GM18519 (cell line): ENCODE measurements at regions not wholly inside any gene's neighbourhood (a gene's known extent, or its start where the extent isn't known, plus 50 kb on each side); places are given as distances from the start of the nearest gene placed in this dataset.
"Not testable (repeated sequence)": the region's sequence is repeated elsewhere in the genome, so short reads cannot be mapped to it uniquely, and the experiment has no call there.

Experiments used
- ATAC-seq: cut with Tn5 transposase; IDR thresholded peaks from one replicate; pipeline ENCODE4 v1.9.1; 2021; ENCODE audit warnings: mild to moderate bottlenecking, moderate library complexity; ENCODE audit not compliant: unreplicated experiment, low FRiP score

- no peak for ATAC-seq
Measured at GRCh38 chr5:39941416-39941815, 516.6 kb upstream of the DAB2 start.

GRCh38 chr5:39934830-39935229 lies 510.1 kb upstream of the DAB2 start:
- no peak for ATAC-seq

- ATAC-seq = no peak
Measured at GRCh38 chr5:39933061-39933460, 508.3 kb upstream of the DAB2 start.

- ATAC-seq = no peak
Measured at GRCh38 chr5:39928709-39929108, 503.9 kb upstream of the DAB2 start.

GRCh38 chr5:39919876-39920275 lies 495.1 kb upstream of the DAB2 start:
- ATAC-seq = no peak

- no peak for ATAC-seq
Measured at GRCh38 chr5:39912906-39913305, 488.1 kb upstream of the DAB2 start.

GRCh38 chr5:39907267-39907951 lies 482.6 kb upstream of the DAB2 start:
- not testable (repeated sequence) for ATAC-seq

- no peak for ATAC-seq
Measured at GRCh38 chr5:39906146-39906545, 481.4 kb upstream of the DAB2 start.

- no peak for ATAC-seq
Measured at GRCh38 chr5:39905356-39905755, 480.6 kb upstream of the DAB2 start.

GRCh38 chr5:39902626-39903025 lies 477.8 kb upstream of the DAB2 start:
- no peak for ATAC-seq

GRCh38 chr5:39898731-39899130 lies 474.0 kb upstream of the DAB2 start:
- no peak for ATAC-seq

- no peak for ATAC-seq
Measured at GRCh38 chr5:39896706-39897105, 471.9 kb upstream of the DAB2 start.

- no peak for ATAC-seq
Measured at GRCh38 chr5:39896104-39896503, 471.3 kb upstream of the DAB2 start.

- ATAC-seq = no peak
Measured at GRCh38 chr5:39892708-39893107, 467.9 kb upstream of the DAB2 start.

- ATAC-seq = no peak
Measured at GRCh38 chr5:39891376-39891775, 466.6 kb upstream of the DAB2 start.

- no peak for ATAC-seq
Measured at GRCh38 chr5:39880985-39881384, 456.2 kb upstream of the DAB2 start.

- ATAC-seq = no peak
Measured at GRCh38 chr5:39877479-39877878, 452.7 kb upstream of the DAB2 start.

GRCh38 chr5:39876146-39876545 lies 451.4 kb upstream of the DAB2 start:
- no peak for ATAC-seq

- no peak for ATAC-seq
Measured at GRCh38 chr5:39870137-39870536, 445.4 kb upstream of the DAB2 start.

- no peak for ATAC-seq
Measured at GRCh38 chr5:39869396-39869795, 444.6 kb upstream of the DAB2 start.

- no peak for ATAC-seq
Measured at GRCh38 chr5:39867923-39868322, 443.1 kb upstream of the DAB2 start.

- ATAC-seq = no peak
Measured at GRCh38 chr5:39863926-39864552, 439.3 kb upstream of the DAB2 start.
